Skeletal muscle cell (primary cell): ENCODE measurements at regions not wholly inside any gene's neighbourhood (a gene's known extent, or its start where the extent isn't known, plus 50 kb on each side); places are given as distances from the start of the nearest gene placed in this dataset.
"Not testable (repeated sequence)": the region's sequence is repeated elsewhere in the genome, so short reads cannot be mapped to it uniquely, and the experiment has no call there.

Experiments
- DNase-seq: peaks from one replicate; pipeline ENCODE4 v3.0.0-alpha.2; 2010; ENCODE audit warnings: low read depth
- H3K4me3 ChIP-seq: 2 replicates; pipeline ENCODE4 v1.5.1; 2011; ENCODE audit warnings: low read depth, mild to moderate bottlenecking, control low read depth, low read length, moderate library complexity

DNA sequence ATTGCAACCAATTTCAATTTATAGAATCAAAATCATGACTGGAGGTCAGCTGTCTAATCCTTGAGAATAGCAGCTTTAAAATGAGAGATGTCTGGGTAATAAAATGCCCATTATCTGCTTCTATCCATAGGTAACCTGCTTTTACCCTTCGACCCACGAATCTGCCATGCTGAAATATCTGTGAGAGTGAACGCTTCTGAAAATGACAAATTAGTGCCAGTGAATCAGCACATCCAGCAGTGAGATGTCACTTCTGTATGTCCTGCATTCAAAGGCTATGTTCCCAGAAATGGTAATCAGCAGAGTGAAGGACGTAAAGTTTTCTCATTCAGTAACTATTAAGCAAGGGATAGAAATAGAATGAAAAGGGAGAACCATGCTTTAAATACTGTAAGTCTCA, 532.4 kb upstream of the ITGA1 start:
- no peak for DNase-seq
- no peak overlapping the region for H3K4me3 ChIP-seq

DNA sequence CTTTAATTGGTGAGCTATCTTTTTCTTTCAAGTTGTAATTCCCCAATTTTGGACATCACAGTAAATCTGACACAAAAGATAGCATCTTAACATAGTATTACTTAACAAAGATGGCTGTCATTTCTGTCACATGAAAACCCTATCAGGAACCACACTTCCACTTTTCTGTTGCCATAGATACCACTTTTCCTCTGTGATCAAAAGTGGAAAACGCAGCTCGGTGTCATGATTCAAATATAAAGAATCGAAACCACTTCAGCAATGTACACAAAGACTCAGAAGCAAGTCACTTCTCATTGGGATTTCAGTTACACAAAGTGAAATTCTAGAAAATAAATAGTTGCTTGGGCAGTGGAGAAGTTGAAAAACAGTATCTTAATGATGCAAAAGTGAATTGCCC, 524.9 kb upstream of the ITGA1 start:
- DNase-seq, result no peak
- H3K4me3 ChIP-seq, result no peak overlapping the region

DNA sequence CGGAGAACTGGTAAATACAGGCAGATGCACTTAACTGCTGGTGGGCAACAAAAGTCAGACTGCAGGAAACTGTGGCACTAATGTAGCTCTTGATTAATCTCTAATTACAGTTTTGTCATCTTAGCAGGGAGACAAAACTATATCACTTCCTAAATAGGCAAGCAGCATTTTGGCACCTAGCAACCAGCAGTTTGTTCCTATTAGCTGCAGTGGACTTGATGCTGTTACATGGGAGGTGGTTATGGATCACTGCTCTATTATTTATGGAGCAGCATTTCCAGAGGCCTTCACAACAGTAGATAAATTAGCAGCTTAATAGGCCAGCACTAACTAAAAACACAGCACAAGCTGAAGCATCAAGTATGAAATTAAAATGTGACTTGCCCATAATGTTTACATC, 518.3 kb upstream of the ITGA1 start:
- no peak for DNase-seq
- H3K4me3 ChIP-seq, result no peak overlapping the region

DNA sequence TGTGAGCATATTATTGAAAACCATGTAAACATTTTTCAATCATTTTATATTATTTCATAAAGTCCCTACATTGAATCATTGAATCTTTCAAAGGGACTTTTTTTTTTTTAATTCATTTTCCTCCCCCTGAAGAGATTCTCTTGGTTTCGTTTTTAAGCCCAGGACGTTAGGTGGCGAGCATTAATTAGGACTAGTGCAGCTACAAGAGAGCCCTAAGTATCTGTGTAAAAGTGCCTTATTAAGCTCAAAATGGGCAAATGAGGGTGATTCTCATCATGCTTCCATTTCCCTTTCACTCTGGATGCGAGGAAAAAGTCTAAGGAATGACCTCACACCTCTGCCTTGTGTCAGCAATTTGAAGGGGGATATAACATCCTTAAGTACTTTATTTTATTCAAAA, 517.9 kb upstream of the ITGA1 start:
- no peak for DNase-seq
- H3K4me3 ChIP-seq, result no peak overlapping the region

DNA sequence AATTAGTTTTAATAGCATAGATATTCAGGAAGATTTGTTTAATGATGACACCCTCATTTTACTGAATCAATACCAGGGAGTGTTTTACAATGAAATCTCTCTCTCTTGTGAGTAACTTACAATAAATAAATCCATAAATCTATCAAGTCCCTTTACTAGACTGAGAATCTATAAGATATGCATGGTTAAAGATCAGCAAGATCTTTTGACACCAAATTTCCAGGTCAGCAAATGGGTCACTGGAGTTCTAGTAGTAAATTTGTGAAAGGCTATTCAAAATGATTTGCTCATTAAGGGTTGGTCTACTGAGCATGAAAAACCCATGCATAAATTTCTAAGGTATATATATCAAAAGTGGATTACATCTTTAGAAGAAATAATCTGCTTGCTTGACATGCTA, 512.1 kb upstream of the ITGA1 start:
- H3K4me3 ChIP-seq, result no peak overlapping the region
- no peak for DNase-seq

DNA sequence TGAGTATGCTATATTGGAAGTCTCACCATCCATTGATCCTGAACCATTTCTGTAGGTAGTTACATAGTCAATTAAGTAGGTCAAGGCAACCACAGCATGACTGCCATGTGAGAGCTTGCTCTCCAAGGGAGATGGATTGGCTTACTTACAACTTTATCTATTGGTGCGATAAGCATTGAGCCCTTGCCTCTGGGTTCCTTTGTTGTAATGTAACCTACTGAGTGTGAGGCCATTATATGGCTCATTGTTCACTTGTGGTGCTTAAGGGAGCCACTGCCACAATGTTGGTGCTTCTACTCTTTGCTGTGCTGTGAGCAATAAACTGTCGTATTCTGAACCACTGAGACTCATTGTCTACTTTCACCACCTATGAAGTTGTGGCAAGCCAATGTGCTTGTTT, 510.6 kb upstream of the ITGA1 start:
- no peak overlapping the region for H3K4me3 ChIP-seq
- no peak for DNase-seq

DNA sequence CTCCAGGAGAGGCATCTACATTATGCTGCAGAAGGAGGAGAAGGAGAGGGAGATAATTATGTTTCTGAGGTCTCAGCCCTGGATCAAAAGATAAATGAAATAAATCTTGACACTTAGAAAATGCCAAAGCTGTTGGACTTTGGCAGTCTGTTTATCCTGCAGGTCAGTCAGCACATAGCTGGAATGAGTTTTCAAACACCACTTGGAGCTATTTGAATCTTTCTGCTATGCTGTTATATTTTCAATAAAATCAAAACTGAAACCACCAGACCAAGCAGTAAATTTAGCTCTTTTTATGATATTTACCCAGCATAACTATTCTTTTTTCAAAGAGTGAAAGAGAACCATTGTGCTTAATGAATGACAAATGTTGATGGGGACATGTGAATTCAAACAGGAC, 505.1 kb upstream of the ITGA1 start:
- no peak for DNase-seq
- H3K4me3 ChIP-seq, result no peak overlapping the region

DNA sequence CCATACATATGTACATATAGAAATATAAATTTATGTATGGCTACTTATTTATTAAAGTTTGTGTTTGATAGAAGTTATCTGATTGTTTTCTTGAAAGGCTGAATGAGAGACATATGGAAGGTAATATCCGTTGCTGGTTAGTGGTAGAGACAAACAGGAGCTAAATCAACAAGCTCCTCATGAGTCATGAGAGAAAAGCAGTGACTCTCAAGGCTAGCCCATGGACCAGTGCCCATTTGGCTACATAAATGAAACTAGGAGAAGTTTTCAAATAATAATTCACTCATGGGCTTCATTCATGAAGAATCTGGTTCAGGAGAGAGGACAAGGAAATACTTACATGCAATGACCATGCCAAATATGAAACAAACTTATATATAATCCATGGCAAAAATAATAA, 504.5 kb upstream of the ITGA1 start:
- H3K4me3 ChIP-seq, result no peak overlapping the region
- no peak for DNase-seq

DNA sequence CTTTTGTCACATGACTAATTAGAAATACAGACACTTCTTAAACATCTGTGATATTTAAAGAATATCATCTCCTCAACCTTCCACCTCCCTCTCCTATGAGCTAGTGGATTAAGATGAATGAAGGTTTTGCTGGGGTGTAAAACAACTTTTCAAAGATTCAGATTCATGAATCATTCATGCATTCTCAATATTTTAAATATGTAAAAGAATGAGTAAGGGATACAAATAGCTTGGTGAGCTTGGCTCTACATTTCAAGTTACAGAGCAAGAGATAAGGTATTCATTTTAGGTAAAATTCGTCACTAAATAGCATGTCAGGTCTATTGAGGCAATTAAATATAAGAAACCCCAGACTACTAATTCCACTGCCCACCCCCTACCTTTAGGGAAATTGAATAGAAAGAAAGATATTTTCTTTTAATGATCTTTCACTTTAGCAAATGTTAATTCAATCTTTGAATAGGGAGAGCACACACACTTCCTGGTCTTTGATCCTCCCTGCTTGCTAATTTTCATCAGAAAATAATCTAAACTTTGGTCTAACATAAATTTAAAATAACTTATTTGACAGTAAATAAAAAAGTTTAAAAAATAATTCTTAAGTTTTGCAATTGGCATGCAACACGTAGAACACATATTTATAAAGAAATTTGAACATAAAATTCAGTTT, 486.9 kb upstream of the ITGA1 start:
- DNase-seq, result no peak
- H3K4me3 ChIP-seq, result no peak overlapping the region

DNA sequence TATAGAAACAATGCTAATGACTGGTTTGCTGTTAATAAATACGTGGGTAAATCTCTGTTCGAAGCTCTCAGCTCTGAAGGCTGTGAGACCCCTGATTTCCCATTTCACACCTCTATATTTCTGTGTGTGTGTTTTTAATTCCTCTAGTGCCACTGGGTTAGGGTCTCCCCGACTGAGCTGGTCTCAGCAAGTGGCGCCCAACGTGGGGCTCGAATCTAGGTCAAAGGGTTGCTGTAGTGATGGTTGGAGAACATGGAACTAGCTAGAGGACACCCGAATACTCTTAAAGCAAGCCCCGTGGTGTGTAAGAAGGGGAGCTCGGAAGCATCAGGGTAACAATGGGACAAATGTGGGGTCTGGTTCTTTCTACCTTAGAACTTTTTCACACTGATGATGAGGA, 482.9 kb upstream of the ITGA1 start:
- H3K4me3 ChIP-seq, DNase-seq: not testable (repeated sequence)

DNA sequence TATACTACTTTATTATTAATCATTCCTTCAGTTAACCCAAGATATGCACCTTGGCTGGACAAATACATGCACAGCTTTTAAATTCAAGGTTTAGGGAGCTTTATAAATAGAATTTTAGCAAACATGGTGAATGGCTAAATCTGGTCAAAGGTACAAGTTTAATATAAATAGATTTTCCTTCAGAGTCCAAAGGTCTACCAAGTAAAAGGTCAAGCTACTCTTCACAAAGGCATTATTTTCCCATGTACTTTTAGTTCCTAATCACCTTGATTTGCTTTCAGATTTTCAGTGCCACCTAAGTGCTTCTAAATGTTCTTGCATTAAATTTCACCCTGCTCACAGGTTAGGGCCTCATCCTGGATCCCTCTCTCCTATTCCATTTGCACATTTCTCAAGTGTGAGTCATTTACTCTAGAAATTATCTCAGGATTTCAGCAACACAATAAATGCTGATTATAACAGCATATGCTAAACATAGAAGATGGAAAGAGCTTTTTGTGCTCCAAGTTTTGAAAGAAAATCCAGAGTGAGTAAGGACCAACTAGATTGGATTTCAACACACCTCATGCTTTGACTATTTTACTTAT, 459.4 kb upstream of the ITGA1 start:
- DNase-seq, result no peak
- no peak overlapping the region for H3K4me3 ChIP-seq

DNA sequence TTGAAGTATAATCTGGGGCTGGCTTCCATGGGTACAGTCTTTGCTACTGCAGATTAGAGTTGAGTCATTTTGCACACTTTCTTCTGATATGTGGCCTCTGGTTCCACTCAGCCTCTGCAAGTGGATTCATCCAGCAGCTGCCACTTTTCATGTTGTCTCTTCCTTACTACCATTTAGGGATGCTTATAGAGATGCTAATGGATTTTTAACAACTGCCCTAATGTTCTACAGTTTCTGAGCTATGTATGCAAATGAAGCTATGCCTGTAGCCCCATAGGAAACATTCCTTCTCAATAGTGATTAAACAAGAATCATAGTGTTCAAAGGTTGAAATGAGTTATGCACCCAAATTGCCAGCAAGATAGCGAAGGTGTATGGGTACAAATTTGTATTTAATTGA, 456.0 kb upstream of the ITGA1 start:
- DNase-seq, result no peak
- no peak overlapping the region for H3K4me3 ChIP-seq

DNA sequence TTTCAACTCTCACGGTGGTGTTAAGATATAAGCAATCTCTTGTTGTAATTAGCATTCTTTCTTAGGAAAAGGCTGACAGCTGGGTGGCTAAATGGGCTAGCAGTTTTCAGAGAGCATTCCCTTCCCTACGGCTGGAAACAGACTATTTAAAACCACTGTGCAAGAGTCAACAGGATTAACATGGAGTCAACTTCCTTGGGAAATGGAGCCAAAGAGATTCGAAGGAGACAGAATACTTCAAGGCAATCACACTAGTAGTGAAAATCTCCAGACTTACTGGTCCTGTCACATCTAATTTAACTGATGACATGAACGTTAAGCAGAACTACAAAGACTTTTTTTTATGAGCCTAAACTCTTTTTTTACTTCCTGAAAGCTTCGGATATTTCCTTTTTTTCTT, 453.3 kb upstream of the ITGA1 start:
- DNase-seq, result no peak
- no peak overlapping the region for H3K4me3 ChIP-seq

DNA sequence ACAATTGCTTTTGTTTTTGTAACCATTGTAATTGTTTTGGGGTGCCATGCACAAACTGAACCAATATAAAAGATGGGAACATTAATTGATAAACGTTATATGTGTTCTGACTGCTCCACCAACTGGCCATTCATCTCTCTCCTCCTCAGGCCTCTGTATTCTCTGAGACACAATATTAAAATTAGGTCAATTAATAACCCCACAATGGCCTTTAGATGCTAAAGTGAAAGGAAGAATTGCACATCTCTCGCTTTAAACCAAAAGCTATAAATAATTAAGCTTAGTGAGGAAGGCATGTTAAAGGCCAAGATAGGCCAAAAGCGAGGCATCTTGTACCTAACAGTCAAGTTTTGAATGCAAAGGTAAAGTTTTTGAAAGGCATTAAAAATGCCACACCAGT, 448.4 kb upstream of the ITGA1 start:
- no peak overlapping the region for H3K4me3 ChIP-seq

DNA sequence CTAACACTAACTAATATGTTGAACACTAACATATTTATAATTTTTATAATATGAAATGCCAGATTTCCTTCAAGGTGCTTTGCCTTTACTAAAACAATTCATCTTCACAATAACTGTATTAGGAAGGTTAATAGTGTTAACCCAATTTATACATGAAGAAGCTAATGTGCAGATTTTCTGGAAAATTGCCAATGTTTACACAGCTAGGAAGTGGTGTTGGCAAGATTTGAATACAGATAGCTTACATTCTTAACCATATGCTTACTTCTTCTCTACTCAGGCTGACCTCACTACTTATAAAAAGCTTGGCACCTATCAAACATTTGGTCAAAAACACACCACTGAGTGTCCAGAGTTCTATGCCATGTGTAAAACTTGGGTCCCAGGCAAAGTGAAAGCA, 445.4 kb upstream of the ITGA1 start:
- no peak for DNase-seq
- no peak overlapping the region for H3K4me3 ChIP-seq

More for the DNA sequence above, 448.4 kb upstream of the ITGA1 start:
- no peak for DNase-seq

DNA sequence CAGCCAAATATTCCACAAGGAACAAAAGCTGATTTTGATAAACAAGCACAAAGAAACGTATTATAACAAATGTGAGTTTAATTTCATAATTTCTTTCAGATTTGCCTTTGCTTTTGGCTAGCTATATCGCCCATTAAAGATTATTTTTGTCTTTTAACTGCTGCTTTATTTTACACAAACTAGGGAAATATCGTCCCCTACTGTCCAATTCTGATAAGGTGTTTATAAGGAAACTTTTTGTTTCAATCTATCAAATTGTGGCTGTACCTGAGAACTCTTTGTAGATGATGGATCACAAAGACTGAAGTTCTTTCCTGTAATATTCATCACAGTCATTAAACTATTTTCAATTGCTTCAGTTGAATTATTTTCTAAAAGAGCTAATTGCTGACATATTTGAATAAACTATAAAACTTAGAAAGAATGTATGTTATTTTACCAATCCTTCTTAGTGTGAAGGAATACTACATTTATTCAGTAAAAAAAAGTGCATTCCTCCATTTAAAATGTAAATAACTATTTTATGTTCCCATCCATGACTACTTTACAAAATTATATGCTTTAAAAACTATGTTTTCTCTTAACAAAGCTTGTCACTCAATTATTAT, 431.3 kb upstream of the ITGA1 start:
- no peak for DNase-seq
- no peak overlapping the region for H3K4me3 ChIP-seq

DNA sequence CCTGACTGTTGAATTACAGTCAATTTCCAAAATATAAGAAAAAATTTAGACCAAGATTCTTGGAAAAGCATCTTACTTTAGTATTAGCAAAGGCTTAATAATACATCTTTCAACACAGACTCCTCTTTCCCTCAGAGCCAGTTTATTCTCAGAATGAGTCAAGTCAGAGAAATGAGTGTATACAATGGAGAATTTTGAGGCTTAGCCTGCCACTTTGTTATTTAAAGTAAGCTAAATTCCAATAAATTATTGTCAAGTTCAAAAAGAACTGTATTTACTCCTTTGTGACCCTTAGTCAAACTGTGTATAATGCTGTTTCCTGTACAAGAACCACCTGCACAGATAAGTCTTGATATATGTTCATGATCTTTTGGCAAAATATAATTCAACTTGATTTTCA, 428.5 kb upstream of the ITGA1 start:
- no peak for DNase-seq
- H3K4me3 ChIP-seq, result no peak overlapping the region

DNA sequence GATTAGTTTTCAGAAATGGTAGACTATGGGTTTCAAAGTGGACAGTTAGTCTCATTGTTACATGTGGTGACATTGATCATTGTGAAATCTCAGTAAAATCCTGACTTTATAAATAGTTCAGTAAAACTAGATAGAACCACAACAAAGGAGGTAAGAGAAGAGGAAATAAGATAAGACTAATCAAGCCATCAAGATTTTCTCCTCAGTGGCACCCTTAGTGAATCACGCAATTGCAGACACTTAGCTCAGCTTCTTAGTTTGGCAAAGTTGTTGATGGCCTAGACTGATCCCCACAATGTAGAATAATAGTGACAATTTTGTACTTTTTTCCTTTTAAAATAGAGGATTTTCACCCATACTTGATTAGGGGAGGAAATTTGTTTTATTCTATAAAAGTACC, 426.7 kb upstream of the ITGA1 start:
- DNase-seq, result no peak

DNA sequence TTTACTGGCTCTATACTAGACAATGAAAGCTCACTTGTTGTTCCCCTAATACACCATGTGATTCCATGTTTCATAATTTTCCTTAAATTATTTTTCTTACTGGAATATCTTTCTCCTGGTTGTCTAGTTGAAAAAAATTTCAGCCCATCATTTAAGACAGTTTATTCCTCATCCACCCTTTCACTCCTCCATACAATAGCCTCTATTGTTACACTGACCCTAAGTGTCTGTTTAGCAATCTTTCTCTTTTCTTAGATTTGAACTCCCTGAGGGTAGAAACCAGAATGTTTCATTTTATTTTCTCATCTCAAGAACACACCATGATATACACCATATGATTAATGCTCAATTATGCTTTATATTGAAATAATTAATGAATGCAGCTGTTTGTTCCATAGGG, 413.4 kb upstream of the ITGA1 start:
- DNase-seq, result no peak
- no peak overlapping the region for H3K4me3 ChIP-seq

More for the DNA sequence above, 426.7 kb upstream of the ITGA1 start:
- no peak overlapping the region for H3K4me3 ChIP-seq

DNA sequence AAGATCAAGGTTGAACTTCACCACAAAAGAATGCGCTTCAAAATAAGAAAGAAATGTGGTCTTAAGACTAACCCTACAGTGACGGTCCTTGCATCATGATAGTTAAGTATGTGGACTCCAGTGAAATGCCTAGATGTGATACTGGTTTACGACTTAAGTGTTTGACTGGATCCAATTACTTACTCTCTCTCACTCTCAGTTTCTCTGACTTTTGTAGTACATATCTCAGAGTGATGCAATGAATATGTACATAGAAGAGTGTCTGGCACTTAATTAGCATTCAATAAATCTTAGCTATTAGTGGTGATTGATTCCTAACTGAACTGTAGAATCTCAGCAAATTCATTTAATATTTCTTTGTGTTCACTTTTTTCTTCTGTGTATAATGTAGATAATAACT, 411.7 kb upstream of the ITGA1 start:
- DNase-seq, result no peak
- H3K4me3 ChIP-seq, result no peak overlapping the region

DNA sequence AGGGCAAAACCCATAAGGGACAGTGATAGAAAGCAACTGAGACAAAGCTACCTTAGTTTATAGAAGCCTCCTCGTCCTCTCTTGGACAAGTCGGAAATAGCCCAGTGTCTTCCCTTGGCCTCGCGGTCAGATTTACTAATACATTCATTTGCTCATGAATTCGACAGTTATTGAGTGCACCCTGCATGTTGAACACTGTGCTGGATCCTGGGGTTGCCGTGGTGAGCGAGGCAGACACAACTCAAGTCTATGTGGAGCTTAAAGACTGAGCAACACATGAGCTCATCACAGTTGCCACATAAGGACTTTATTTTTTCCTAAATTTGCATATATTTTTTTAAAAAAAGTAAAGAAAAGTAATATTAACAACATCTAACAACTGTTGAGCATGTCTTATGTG, 411.1 kb upstream of the ITGA1 start:
- H3K4me3 ChIP-seq, result no peak overlapping the region
- DNase-seq, result no peak
